ENCODE measurements at regions not wholly inside any gene's neighbourhood (a gene's known extent, or its start where the extent isn't known, plus 50 kb on each side); places are given as distances from the start of the nearest gene placed in this dataset.

DNA sequence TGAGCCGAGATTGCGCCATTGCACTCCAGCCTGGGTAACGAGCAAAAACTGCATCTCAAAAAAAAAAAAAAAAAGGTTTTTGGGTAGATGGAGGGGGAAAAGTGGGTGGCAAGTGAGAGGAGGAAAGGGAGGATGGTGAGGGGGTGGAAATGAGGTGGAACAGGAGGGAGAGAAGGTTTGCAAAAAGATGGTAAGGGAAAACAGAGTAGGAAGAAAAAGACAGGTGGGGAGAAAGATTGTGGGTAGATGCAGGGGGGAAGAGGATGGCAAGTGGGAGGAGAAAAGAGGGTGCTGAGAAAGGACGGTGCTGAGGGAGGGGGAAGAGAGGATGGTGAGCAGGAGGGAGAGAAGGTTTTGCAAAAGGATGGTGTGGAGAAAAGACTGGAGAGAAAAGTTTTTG is 57.8 kb upstream of the C1QTNF9B start:
- TF ChIP-seq EZH2 (IDR thresholded peaks at IDR 0.05; ENCODE audit: low read length): no peak
- TF ChIP-seq, protein P1, sequence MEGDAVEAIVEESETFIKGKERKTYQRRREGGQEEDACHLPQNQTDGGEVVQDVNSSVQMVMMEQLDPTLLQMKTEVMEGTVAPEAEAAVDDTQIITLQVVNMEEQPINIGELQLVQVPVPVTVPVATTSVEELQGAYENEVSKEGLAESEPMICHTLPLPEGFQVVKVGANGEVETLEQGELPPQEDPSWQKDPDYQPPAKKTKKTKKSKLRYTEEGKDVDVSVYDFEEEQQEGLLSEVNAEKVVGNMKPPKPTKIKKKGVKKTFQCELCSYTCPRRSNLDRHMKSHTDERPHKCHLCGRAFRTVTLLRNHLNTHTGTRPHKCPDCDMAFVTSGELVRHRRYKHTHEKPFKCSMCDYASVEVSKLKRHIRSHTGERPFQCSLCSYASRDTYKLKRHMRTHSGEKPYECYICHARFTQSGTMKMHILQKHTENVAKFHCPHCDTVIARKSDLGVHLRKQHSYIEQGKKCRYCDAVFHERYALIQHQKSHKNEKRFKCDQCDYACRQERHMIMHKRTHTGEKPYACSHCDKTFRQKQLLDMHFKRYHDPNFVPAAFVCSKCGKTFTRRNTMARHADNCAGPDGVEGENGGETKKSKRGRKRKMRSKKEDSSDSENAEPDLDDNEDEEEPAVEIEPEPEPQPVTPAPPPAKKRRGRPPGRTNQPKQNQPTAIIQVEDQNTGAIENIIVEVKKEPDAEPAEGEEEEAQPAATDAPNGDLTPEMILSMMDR (optimal IDR thresholded peaks at IDR 0.05 in 1 of 3, IDR thresholded peaks at IDR 0.05 in 1 of 3, conservative IDR thresholded peaks at IDR 0.05 in 1 of 3; ENCODE audit: extremely low read depth in 1 of 3, insufficient read depth in 2 of 3, low read length in 3 of 3): no peak
- H3K79me2 ChIP-seq (ENCODE audit: control insufficient read depth, insufficient read depth, low read length): no peaks in the 10 kb centered on the region
- H3K4me1 ChIP-seq (ENCODE audit: control insufficient read depth, extremely low read depth, insufficient read depth, low read length): peaks cover 29% of the 10 kb centered on the region
- H3K4me3 ChIP-seq (ENCODE audit: control insufficient read depth in 2 of 3, extremely low read depth in 1 of 3, insufficient read depth in 2 of 3, low read depth in 1 of 3, low read length in 3 of 3): no peak overlapping the region
- H3K9me3 ChIP-seq (ENCODE audit: control insufficient read depth, low read depth, low read length): no peaks in the 10 kb centered on the region
- H3K27me3 ChIP-seq (ENCODE audit: control insufficient read depth, extremely low read depth, insufficient read depth, low read length): no peaks in the 10 kb centered on the region
- dilution Hi-C loops (cut with MboI; ENCODE audit: extremely low pct_ligation_motif_present, low sequenced_read_pairs): no loop called here
- no peaks in the 10 kb centered on the region for H4K20me1 ChIP-seq (ENCODE audit: control insufficient read depth, extremely low read depth, insufficient read depth, low read length)
- no peak overlapping the region for H2AFZ ChIP-seq (ENCODE audit: control insufficient read depth, low read length)
- FAIRE-seq: no peak
- no peaks in the 10 kb centered on the region for H3K9me1 ChIP-seq (ENCODE audit: control insufficient read depth, extremely low read depth, insufficient read depth, low read length)
- H3K9ac ChIP-seq (ENCODE audit: control insufficient read depth, extremely low read depth, insufficient read depth, low read length): no peak overlapping the region
- H3K27ac ChIP-seq (ENCODE audit: control insufficient read depth, insufficient read depth, low read length): no peak overlapping the region
- H3K4me2 ChIP-seq (ENCODE audit: control insufficient read depth, extremely low read depth, insufficient read depth, low read depth, low read length): no peak overlapping the region
- DNase-seq (ENCODE audit: low read depth, low spot score): no peak
- no peaks in the 10 kb centered on the region for H3K36me3 ChIP-seq (ENCODE audit: control insufficient read depth in 2 of 2, extremely low read depth in 1 of 2, insufficient read depth in 2 of 2, low read length in 2 of 2)

DNA sequence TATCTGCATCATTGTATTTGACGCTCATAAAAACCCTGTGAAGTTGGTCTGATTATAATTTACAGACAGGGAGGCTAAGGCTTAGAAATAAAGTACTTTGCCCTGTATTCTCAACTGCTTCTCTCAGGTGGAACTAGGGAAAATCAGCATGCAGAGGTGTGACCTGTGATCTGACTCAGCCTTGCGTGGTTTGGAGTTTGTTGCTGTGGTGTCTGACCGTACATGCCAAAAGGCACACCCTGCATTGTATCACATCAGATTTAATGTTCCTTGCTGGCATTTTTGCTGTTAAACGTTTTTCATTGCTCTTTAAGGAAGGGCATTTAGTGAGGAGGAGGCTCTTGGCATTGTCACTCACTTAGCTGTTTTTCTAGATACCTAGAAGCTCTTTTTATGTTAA is 58.8 kb upstream of the C1QTNF9B start:
- peak overlapping the region; percentile 55 for H3K4me2 ChIP-seq (ENCODE audit: control insufficient read depth, extremely low read depth, insufficient read depth, low read depth, low read length)
- H3K79me2 ChIP-seq (ENCODE audit: control insufficient read depth, insufficient read depth, low read length): no peaks in the 10 kb centered on the region
- H3K4me3 ChIP-seq (ENCODE audit: control insufficient read depth in 2 of 3, extremely low read depth in 1 of 3, insufficient read depth in 2 of 3, low read depth in 1 of 3, low read length in 3 of 3): no peak overlapping the region
- FAIRE-seq (peak; percentile 100), DNase-seq (ENCODE audit: low read depth, low spot score) (peak; percentile 49)
- H3K27me3 ChIP-seq (ENCODE audit: control insufficient read depth, extremely low read depth, insufficient read depth, low read length): no peaks in the 10 kb centered on the region
- H3K36me3 ChIP-seq (ENCODE audit: control insufficient read depth in 2 of 2, extremely low read depth in 1 of 2, insufficient read depth in 2 of 2, low read length in 2 of 2): no peaks in the 10 kb centered on the region
- H3K9ac ChIP-seq (ENCODE audit: control insufficient read depth, extremely low read depth, insufficient read depth, low read length): no peak overlapping the region
- TF ChIP-seq EZH2 (IDR thresholded peaks at IDR 0.05; ENCODE audit: low read length): no peak
- TF ChIP-seq, protein P1 (optimal IDR thresholded peaks at IDR 0.05 in 1 of 3, IDR thresholded peaks at IDR 0.05 in 1 of 3, conservative IDR thresholded peaks at IDR 0.05 in 1 of 3; ENCODE audit: extremely low read depth in 1 of 3, insufficient read depth in 2 of 3, low read length in 3 of 3): no peak
- H4K20me1 ChIP-seq (ENCODE audit: control insufficient read depth, extremely low read depth, insufficient read depth, low read length): no peaks in the 10 kb centered on the region
- H2AFZ ChIP-seq (ENCODE audit: control insufficient read depth, low read length): no peak overlapping the region
- H3K27ac ChIP-seq (ENCODE audit: control insufficient read depth, insufficient read depth, low read length): peak overlapping the region; percentile 28
- dilution Hi-C loops (cut with MboI; ENCODE audit: extremely low pct_ligation_motif_present, low sequenced_read_pairs): no loop called here
- peaks cover 29% of the 10 kb centered on the region for H3K4me1 ChIP-seq (ENCODE audit: control insufficient read depth, extremely low read depth, insufficient read depth, low read length)
- H3K9me1 ChIP-seq (ENCODE audit: control insufficient read depth, extremely low read depth, insufficient read depth, low read length): no peaks in the 10 kb centered on the region
- H3K9me3 ChIP-seq (ENCODE audit: control insufficient read depth, low read depth, low read length): no peaks in the 10 kb centered on the region
